GM12878 (cell line): ENCODE measurements at regions not wholly inside any gene's neighbourhood (a gene's known extent, or its start where the extent isn't known, plus 50 kb on each side); places are given as distances from the start of the nearest gene placed in this dataset.

ENCODE experiments used
- CTCF ChIP-seq, 3 experiments: IDR thresholded peaks in 2 of 3; conservative IDR thresholded peaks in 1 of 3; 2 replicates each; pipeline ENCODE4 v1.5.1; 2011; ENCODE audit warnings: low read depth in 3 of 3, low read length in 3 of 3, mild to moderate bottlenecking in 3 of 3, control low read depth in 2 of 3, moderate library complexity in 2 of 3, inconsistent platforms in 1 of 3, mixed read lengths in 1 of 3; ENCODE audit not compliant: control insufficient read depth in 2 of 3, insufficient read depth in 1 of 3; ENCODE audit errors: extremely low read depth in 1 of 3
- EGR1 ChIP-seq, 2 experiments: IDR thresholded peaks; 1 replicate in 1 of 2; 2 replicates in 1 of 2; pipeline ENCODE4 v1.6.1; 2011 to 2012; ENCODE audit warnings: low read depth in 2 of 2, low read length in 2 of 2, borderline replicate concordance in 1 of 2, mild to moderate bottlenecking in 1 of 2, moderate library complexity in 1 of 2
- NFXL1 ChIP-seq: fragments of 450-650 bp; IDR thresholded peaks from 2 replicates; pipeline ENCODE4 v1.6.1; 2017; ENCODE audit warnings: antibody characterized with exemption, mild to moderate bottlenecking, borderline replicate concordance
- NFYB ChIP-seq: IDR thresholded peaks from 2 replicates; pipeline ENCODE4 v1.6.1; 2011; ENCODE audit warnings: low read depth, mild to moderate bottlenecking, low read length, improper control_type of control experiment, moderate library complexity; ENCODE audit not compliant: insufficient read depth
- RAD21 ChIP-seq: IDR thresholded peaks from 2 replicates; pipeline ENCODE4 v1.6.1; 2011; ENCODE audit warnings: mild to moderate bottlenecking, low read depth, low read length, moderate library complexity; ENCODE audit not compliant: insufficient read depth
- RFX5 ChIP-seq: IDR thresholded peaks from 2 replicates; pipeline ENCODE4 v1.6.1; 2011; ENCODE audit warnings: low read depth, low read length, improper control_type of control experiment
- SMARCA5 ChIP-seq: fragments of 450-650 bp; IDR thresholded peaks from 2 replicates; pipeline ENCODE4 v1.6.1; 2017; ENCODE audit warnings: mild to moderate bottlenecking
- ZZZ3 ChIP-seq: IDR thresholded peaks from 2 replicates; pipeline ENCODE4 v1.6.1; 2011; ENCODE audit warnings: low read depth; ENCODE audit not compliant: control insufficient read depth, insufficient read length

- TF ChIP-seq CTCF (IDR thresholded peaks at IDR 0.05 in 2 of 3, conservative IDR thresholded peaks at IDR 0.05 in 1 of 3; ENCODE audit: control insufficient read depth in 2 of 3, extremely low read depth in 1 of 3, insufficient read depth in 1 of 3, low read depth in 3 of 3, low read length in 3 of 3), result no peak
- no peak for TF ChIP-seq EGR1 (IDR thresholded peaks at IDR 0.05; ENCODE audit: borderline replicate concordance in 1 of 2, low read depth in 2 of 2, low read length in 2 of 2)
- TF ChIP-seq RAD21, result no peak
- TF ChIP-seq ZZZ3, result no peak
- no peak for TF ChIP-seq RFX5
- no peak for TF ChIP-seq SMARCA5
- TF ChIP-seq NFYB, result no peak
- TF ChIP-seq NFXL1, result no peak
Observed at GRCh38 chr22:48622891-48623545, 1204.7 kb downstream of the BRD1 start.
